Glomerular visceral epithelial cell (primary cell): ENCODE measurements at regions not wholly inside any gene's neighbourhood (a gene's known extent, or its start where the extent isn't known, plus 50 kb on each side); places are given as distances from the start of the nearest gene placed in this dataset.

Experiments
- DNase-seq: peaks from one replicate; pipeline ENCODE4 v3.0.0-alpha.2; 2016; ENCODE audit errors: extremely low spot score

DNA sequence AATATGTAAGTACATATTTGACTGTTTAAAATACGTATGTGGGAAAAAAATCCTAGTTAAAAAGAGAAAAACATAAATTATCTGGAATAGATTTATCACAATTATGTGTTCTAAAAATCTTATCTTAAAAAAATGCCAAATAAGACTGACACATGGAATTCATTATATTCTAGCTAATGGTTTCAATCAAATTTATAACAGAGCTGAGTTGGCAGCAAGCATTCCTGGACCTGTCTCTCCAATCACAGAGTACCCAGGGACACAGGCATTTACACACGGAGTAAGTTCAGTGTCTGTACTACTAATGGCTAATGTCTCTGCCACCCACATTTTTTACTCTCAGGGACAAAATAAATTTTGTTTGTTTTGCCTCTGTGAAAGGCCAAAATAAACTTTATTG lies 122.3 kb downstream of the RPS12 start:
- DNase-seq = no peak

DNA sequence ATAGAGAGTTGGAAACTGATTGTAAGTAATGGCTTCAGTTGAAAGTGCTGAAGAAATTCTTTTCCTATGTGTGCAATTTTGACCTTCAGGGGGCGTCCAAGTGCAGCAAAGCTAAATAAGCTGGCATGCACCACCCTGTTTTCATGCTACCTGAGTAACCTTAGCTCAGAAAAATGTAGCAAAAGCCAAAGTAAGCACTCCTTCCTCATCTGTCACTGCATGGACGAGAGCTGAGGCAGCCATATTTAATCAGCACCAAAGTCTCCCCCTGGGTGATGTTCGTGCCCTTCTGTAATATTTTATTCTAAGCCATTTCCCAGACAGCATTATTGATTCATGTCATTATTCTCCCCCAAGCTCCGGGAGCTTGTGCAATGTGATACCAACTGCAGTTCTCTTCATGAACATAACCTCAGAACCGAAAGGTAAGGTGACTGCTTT lies 123.1 kb downstream of the RPS12 start:
- peak; percentile 57 for DNase-seq

DNA sequence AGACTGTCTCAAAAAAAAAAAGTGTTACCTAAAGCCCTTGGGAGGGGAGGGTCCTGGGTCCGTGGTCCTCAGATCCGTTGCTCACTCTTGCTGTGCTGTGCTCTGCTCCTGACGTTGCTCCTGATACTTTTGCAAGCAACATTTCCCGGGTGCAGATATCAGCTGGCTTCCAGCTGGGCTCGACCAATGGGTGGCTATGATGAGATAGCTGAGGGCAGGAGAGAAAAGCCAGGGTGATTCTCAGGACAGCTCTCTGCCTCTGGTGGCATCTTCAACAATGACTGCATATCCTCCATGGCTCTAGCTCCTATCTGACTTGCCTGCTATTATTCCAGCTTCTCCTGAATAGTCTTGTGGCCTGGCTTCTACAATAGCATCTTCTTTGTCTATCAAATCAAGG lies 134.5 kb downstream of the RPS12 start:
- DNase-seq = no peak

GRCh38 chr6:132950566-132950965 lies 136.2 kb downstream of the RPS12 start:
- no peak for DNase-seq

GRCh38 chr6:132952031-132952867 lies 137.9 kb downstream of the RPS12 start:
- DNase-seq = no peak

DNA sequence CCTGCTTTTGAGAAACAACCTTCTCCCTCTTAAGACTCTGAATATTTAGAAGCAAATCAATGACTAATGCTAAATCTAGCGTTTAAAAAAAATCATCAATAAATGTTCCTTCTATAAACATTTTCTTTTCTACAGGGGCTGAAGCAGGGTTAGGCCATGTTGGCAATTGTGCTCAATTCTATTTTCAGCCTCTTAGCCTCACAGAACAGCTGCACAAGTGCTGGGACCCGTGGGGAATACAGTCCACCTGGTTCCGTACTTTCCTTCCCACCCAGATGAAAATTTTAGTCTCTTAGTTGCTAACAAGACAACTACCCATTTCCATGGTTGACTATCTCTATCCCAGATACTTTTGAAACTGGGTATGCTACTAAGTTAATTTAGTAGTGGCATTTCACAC lies 138.6 kb downstream of the RPS12 start:
- no peak for DNase-seq

DNA sequence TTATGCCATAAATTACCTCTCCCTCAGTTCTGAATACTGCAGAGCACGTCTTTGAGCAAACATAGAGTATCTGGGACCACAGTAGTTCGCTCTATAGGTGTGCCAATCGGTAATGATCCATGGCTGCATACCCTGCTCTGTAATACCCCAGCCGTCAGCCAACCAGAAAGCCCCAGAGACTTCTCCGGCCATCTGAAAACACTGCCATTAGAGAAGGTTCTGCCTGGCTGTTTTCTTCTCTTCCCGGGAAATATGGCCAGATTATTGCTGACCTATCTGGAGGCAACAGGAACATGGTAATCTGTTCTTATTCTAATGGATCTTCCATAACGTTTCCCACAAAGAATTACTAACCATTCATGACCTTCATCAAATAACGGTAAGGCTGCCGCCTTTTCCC lies 139.9 kb downstream of the RPS12 start:
- no peak for DNase-seq

DNA sequence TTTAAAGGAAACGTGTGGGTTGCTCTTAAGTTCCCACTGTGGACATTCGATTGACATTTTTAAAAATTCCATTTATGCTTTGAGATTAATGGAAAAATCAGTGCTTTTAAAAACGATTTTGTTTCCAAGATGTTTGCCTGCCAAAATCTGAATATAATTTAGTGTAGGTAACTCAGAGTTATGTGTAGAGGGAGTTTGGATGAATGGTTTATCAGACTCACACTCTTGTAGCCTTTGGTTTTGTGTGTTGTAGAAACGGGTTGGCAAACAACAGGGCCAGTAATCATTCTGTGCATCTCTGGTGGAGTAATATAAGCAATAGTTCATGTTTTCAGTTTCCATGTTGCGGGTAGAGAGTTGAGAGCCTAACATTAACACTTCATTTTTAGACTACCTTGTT lies 140.6 kb downstream of the RPS12 start:
- DNase-seq = no peak

- DNase-seq = no peak
Observed at GRCh38 chr6:132959639-132960326, 145.4 kb downstream of the RPS12 start.

- DNase-seq = peak; percentile 65
Observed at GRCh38 chr6:132960720-132961119, 146.4 kb downstream of the RPS12 start.

- DNase-seq = peak; percentile 57
Observed at GRCh38 chr6:132961122-132961521, 146.8 kb downstream of the RPS12 start.

GRCh38 chr6:132961610-132962009 lies 147.2 kb downstream of the RPS12 start:
- DNase-seq = no peak

GRCh38 chr6:132962936-132963868 lies 148.8 kb downstream of the RPS12 start:
- peak; percentile 67 for DNase-seq

DNA sequence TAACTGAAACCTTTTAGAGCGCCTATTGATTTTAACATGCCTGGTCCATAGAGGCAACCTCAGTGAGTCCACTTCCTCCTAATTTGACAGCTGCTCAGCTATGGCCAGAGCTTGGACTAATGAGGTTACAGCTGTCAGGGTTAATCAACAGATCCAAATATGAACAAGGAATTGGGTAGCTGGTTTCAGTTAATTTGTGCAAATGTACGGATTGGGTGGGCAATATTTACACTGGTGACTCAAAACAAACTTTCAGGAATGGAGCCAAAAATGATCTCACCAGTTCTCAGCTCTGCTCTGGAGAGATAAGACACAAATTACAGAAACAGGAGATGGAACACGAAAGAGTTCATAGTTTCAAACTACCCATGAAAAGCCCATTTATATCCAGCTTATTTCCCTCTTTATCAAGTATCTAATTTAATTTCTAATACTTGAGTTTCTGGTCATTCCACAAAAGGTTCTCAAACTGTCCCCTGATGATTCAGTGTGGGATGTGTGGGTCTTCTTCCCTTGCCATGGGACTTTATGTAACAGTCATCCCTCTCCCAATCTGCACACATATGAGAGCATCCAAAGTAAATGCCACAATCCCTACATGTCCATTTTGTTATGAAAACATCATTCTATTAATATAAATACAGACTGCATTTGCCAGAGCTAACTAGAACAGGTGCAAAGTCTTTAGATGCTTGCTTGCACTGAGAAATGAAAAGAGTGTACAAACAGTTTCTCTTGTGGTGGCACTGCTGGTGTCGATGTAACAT lies 149.9 kb downstream of the RPS12 start:
- peak; percentile 25 for DNase-seq

GRCh38 chr6:132964868-132965382 lies 150.6 kb downstream of the RPS12 start:
- no peak for DNase-seq

DNA sequence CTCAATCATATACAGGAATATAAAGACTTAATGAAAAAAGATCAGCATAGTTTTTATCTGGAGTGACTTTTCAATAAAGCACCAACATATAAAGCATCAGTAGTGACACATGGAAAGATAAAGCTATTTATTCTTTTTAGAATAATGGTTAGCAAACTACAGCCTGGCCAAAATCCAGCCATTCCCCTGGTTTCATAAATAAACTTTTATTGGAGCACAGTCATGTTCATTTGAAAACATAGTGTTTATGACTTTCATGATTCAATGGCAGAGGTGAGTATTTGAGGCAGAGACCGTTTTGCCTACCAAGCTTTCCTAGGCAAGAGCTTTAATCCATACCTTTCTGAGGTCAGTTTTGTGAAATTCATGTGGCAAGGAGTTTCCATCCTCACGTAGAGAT lies 153.5 kb downstream of the RPS12 start:
- DNase-seq = no peak

GRCh38 chr6:132968419-132968950 lies 154.1 kb downstream of the RPS12 start:
- DNase-seq = no peak

GRCh38 chr6:132969196-132969595 lies 154.8 kb downstream of the RPS12 start:
- peak; percentile 13 for DNase-seq

- DNase-seq = no peak
Observed at GRCh38 chr6:132971676-132972075, 157.3 kb downstream of the RPS12 start.

DNA sequence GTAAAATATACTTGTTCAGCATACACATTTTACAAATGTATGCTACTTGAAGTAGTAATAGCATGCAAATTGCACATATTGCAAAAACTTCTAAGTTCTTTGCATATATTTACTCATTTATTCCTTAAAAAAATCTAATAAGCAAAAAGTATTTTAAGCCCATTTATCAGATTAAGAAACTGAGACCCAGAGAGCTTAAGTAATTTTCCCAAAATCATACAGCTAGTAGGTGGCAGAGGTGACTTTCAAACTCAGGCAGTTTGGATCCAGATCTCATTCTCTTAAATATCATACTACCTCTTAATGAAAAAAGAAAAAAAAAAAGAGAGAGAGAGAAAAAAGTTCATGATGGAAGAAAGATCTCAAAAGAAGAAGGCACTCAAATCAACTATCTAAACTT lies 157.9 kb downstream of the RPS12 start:
- no peak for DNase-seq

DNA sequence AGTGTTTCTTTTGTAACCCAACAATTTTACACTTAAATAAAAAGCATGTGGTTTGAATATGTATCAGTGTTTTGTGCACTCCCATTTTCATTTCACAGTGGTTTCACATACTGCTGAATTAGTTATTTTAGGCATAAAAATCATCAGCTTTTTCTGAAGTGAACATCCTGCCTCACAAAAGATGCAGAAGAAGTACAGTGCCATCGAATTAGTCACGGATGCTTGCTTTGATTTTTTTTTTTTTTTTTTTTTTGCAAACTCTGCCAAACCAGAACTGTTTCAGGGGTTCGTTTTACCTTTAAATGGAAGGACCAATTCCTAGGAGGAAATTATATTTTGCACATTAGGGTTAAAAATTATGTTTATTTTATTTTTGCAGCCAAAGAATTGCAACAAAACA lies 158.6 kb downstream of the RPS12 start:
- DNase-seq = no peak
